SK-N-SH (cell line): ENCODE measurements at regions not wholly inside any gene's neighbourhood (a gene's known extent, or its start where the extent isn't known, plus 50 kb on each side); places are given as distances from the start of the nearest gene placed in this dataset.

Experiments used
- CTCF ChIA-PET: fragments of 300-600, 350-600 bp; formaldehyde crosslinking; extraction: SDS; loops from one replicate; lab custom pipeline; 2021; lab: Yijun Ruan, JAX
- POLR2A ChIA-PET: fragments of 350-600 bp; sonication (Branson Sonifier 250); formaldehyde crosslinking; extraction: SDS; loops from one replicate; lab custom pipeline; 2020; ENCODE audit warnings: antibody characterized with exemption, inconsistent platforms; lab: Yijun Ruan, JAX
- DNase-seq: peaks from one replicate; pipeline ENCODE4 v3.0.0; 2012
- H2AFZ ChIP-seq: fragments of 200-600 bp; sonication (generic); 2 replicates; pipeline ENCODE4 v1.8.1; 2016; ENCODE audit warnings: antibody characterized with exemption, mild to moderate bottlenecking, low read depth
- H3F3A ChIP-seq: fragments of 200-600 bp; sonication (generic); replicated peaks from 2 replicates; pipeline ENCODE3; 2016; ENCODE audit warnings: antibody characterized with exemption, mild to moderate bottlenecking; ENCODE audit not compliant: insufficient read depth
- H3K27ac ChIP-seq, 2 experiments: fragments of 200-500 bp in 1 of 2; fragments of 200-600 bp in 1 of 2; sonication (Bioruptor generic) in 1 of 2; sonication (generic), shearing (Covaris generic) in 1 of 2; 2 replicates each; pipeline versions ENCODE4 v1.5.1 to v1.6.1; 2014 to 2016; ENCODE audit warnings: low read depth in 2 of 2, inconsistent platforms in 1 of 2, low read length in 1 of 2, mild to moderate bottlenecking in 1 of 2, mixed read lengths in 1 of 2
- H3K27me3 ChIP-seq: fragments of 200-600 bp; sonication (generic), shearing (Covaris generic); 2 replicates; pipeline ENCODE4 v1.6.1; 2016; ENCODE audit warnings: mixed run types; ENCODE audit not compliant: insufficient read depth
- H3K36me3 ChIP-seq, 2 experiments: fragments of 200-500 bp in 1 of 2; fragments of 200-600 bp in 1 of 2; sonication (Bioruptor generic) in 1 of 2; sonication (generic) in 1 of 2; replicated peaks in 1 of 2; 2 replicates each; pipeline versions ENCODE3 to v1.5.1; 2014 to 2016; ENCODE audit warnings: low read length in 1 of 2, mild to moderate bottlenecking in 1 of 2; ENCODE audit not compliant: insufficient read depth in 2 of 2, control insufficient read depth in 1 of 2
- H3K4me1 ChIP-seq, 2 experiments: fragments of 200-500 bp in 1 of 2; fragments of 200-600 bp in 1 of 2; sonication (Bioruptor generic) in 1 of 2; sonication (generic), shearing (Covaris generic) in 1 of 2; 2 replicates each; pipeline versions ENCODE4 v1.5.1 to v1.6.1; 2014 to 2016; ENCODE audit warnings: low read depth in 1 of 2, low read length in 1 of 2, mixed run types in 1 of 2; ENCODE audit not compliant: insufficient read depth in 2 of 2, control insufficient read depth in 1 of 2
- H3K4me2 ChIP-seq: fragments of 200-600 bp; sonication (generic), shearing (Covaris generic); 2 replicates; pipeline ENCODE4 v1.6.1; 2017; ENCODE audit warnings: mixed run types
- H3K4me3 ChIP-seq, 2 experiments: fragments of 200-500 bp in 1 of 2; fragments of 200-600 bp in 1 of 2; sonication (Bioruptor generic) in 1 of 2; sonication (generic), shearing (Covaris generic) in 1 of 2; 2 replicates each; pipeline versions ENCODE4 v1.5.1 to v1.8.1; 2014 to 2016; ENCODE audit warnings: low read depth in 2 of 2, inconsistent platforms in 1 of 2, low read length in 1 of 2, mild to moderate bottlenecking in 1 of 2, mixed read lengths in 1 of 2, moderate library complexity in 1 of 2
- H3K79me2 ChIP-seq: fragments of 200-600 bp; sonication (generic); 2 replicates; pipeline ENCODE4 v1.8.1; 2017; ENCODE audit warnings: mild to moderate bottlenecking; ENCODE audit not compliant: insufficient read depth
- H3K9ac ChIP-seq: fragments of 200-600 bp; sonication (generic); 2 replicates; pipeline ENCODE4 v1.6.1; 2017; ENCODE audit warnings: mixed run types
- H3K9me2 ChIP-seq: fragments of 200-600 bp; sonication (generic); 2 replicates; pipeline ENCODE4 v1.6.1; 2017; ENCODE audit warnings: mixed run types
- H3K9me3 ChIP-seq: fragments of 200-600 bp; sonication (generic); 2 replicates; pipeline ENCODE4 v1.6.1; 2017; ENCODE audit warnings: mixed run types, mild to moderate bottlenecking, moderate library complexity
- H4K20me1 ChIP-seq: fragments of 200-600 bp; sonication (generic); 2 replicates; pipeline ENCODE4 v1.6.1; 2017; ENCODE audit warnings: mild to moderate bottlenecking, mixed run types; ENCODE audit not compliant: insufficient read depth
- CHD2 ChIP-seq: fragments of 150-350 bp; IDR thresholded peaks from 2 replicates; pipeline ENCODE4 v1.6.1; 2018; ENCODE audit warnings: low read length; ENCODE audit not compliant: partially characterized antibody
- ELF1 ChIP-seq: IDR thresholded peaks from 2 replicates; pipeline ENCODE4 v1.4.0; 2012
- EZH2phosphoT487 ChIP-seq: fragments of 200-600 bp; sonication (generic); IDR thresholded peaks from 2 replicates; pipeline ENCODE4 v1.6.1; 2017; ENCODE audit warnings: low read depth, mixed run types, mild to moderate bottlenecking, antibody characterized with exemption, moderate library complexity, borderline replicate concordance
- FOXJ3 ChIP-seq: sonication (generic); formaldehyde crosslinking; IDR thresholded peaks from 2 replicates; pipeline ENCODE4 v1.5.1; 2020; ENCODE audit warnings: mild to moderate bottlenecking, missing genetic modification reagents
- FOXM1 ChIP-seq: IDR thresholded peaks from 2 replicates; pipeline ENCODE4 v1.4.0; 2012; ENCODE audit warnings: low read depth, mild to moderate bottlenecking
- JUND ChIP-seq: IDR thresholded peaks from 2 replicates; pipeline ENCODE4 v1.4.0; 2012
- NFIC ChIP-seq: IDR thresholded peaks from 2 replicates; pipeline ENCODE4 v1.4.0; 2012; ENCODE audit warnings: borderline replicate concordance
- PBX3 ChIP-seq: IDR thresholded peaks from 2 replicates; pipeline ENCODE4; 2012
- RAD21 ChIP-seq: IDR thresholded peaks from 2 replicates; pipeline ENCODE4 v1.6.1; 2012; ENCODE audit warnings: mild to moderate bottlenecking, low read length
- RCOR1 ChIP-seq: fragments of 150-350 bp; IDR thresholded peaks from 2 replicates; pipeline ENCODE4 v1.6.1; 2017; ENCODE audit warnings: antibody characterized with exemption, low read length
- RFX5 ChIP-seq: IDR thresholded peaks from 2 replicates; pipeline ENCODE4 v1.6.1; 2012; ENCODE audit warnings: mild to moderate bottlenecking, improper control_type of control experiment, low read length
- SIN3A ChIP-seq: IDR thresholded peaks from 2 replicates; pipeline ENCODE4 v1.6.1; 2012; ENCODE audit warnings: low read depth, mild to moderate bottlenecking, low read length, moderate library complexity, borderline replicate concordance
- TAF1 ChIP-seq: IDR thresholded peaks from 2 replicates; pipeline ENCODE4 v1.6.1; 2012; ENCODE audit warnings: low read depth, mild to moderate bottlenecking, low read length, moderate library complexity, borderline replicate concordance
- TCF12 ChIP-seq: IDR thresholded peaks from 2 replicates; pipeline ENCODE4 v1.4.0; 2012
- TEAD4 ChIP-seq: IDR thresholded peaks from 2 replicates; pipeline ENCODE4 v1.4.0; 2012; ENCODE audit warnings: mild to moderate bottlenecking, borderline replicate concordance; ENCODE audit not compliant: insufficient read depth
- ZBTB33 ChIP-seq: IDR thresholded peaks from 2 replicates; pipeline ENCODE4 v1.4.0; 2012; ENCODE audit warnings: low read depth, borderline replicate concordance
- WGBS: methylation state at CpG from one replicate; pipeline ENCODE4 v1.1.6; 2017; ENCODE audit warnings: low lambda C conversion rate; 5-methylcytosine and 5-hydroxymethylcytosine counted together
- TF ChIP-seq, protein P1 (sequence below): IDR thresholded peaks from 2 replicates; pipeline ENCODE4 v1.6.1; 2012; ENCODE audit warnings: mild to moderate bottlenecking, low read depth, low read length, moderate library complexity
- TF ChIP-seq, protein P2 (sequence below): fragments of 150-350 bp; IDR thresholded peaks from 2 replicates; pipeline ENCODE4 v1.6.1; 2017; ENCODE audit warnings: antibody characterized with exemption, low read length, low read depth, borderline replicate concordance

GRCh38 chr12:22899184-22899583 is 274.2 kb downstream of the ETNK1 start:
- CTCF ChIA-PET = no interaction called here
- POLR2A ChIA-PET = no interaction called here
- Histone ChIP-seq H3K4me3 (no peak overlapping the region), H3K9ac (no peak overlapping the region), H3K79me2 (no peaks in the 10 kb centered on the region), H3K9me3 (no peaks in the 10 kb centered on the region), H3K4me2 (no peak overlapping the region), H3K27me3 (no peaks in the 10 kb centered on the region), H3K9me2 (no peaks in the 10 kb centered on the region), H3K4me1 (no peaks in the 10 kb centered on the region), H3F3A (no peaks in the 10 kb centered on the region), H4K20me1 (no peaks in the 10 kb centered on the region), H3K36me3 (no peaks in the 10 kb centered on the region), H3K27ac (no peak overlapping the region), H2AFZ (no peak overlapping the region)
- TF ChIP-seq TCF12 (no peak), RFX5 (no peak), JUND (no peak), NFIC (no peak), RAD21 (no peak), FOXM1 (no peak), SIN3A (no peak), ZBTB33 (no peak), CHD2 (no peak), TAF1 (no peak), TEAD4 (no peak), EZH2phosphoT487 (no peak), FOXJ3 (CRISPR knock-in tag) (no peak), ELF1 (no peak), PBX3 (no peak), RCOR1 (no peak)
- TF ChIP-seq, protein P1, sequence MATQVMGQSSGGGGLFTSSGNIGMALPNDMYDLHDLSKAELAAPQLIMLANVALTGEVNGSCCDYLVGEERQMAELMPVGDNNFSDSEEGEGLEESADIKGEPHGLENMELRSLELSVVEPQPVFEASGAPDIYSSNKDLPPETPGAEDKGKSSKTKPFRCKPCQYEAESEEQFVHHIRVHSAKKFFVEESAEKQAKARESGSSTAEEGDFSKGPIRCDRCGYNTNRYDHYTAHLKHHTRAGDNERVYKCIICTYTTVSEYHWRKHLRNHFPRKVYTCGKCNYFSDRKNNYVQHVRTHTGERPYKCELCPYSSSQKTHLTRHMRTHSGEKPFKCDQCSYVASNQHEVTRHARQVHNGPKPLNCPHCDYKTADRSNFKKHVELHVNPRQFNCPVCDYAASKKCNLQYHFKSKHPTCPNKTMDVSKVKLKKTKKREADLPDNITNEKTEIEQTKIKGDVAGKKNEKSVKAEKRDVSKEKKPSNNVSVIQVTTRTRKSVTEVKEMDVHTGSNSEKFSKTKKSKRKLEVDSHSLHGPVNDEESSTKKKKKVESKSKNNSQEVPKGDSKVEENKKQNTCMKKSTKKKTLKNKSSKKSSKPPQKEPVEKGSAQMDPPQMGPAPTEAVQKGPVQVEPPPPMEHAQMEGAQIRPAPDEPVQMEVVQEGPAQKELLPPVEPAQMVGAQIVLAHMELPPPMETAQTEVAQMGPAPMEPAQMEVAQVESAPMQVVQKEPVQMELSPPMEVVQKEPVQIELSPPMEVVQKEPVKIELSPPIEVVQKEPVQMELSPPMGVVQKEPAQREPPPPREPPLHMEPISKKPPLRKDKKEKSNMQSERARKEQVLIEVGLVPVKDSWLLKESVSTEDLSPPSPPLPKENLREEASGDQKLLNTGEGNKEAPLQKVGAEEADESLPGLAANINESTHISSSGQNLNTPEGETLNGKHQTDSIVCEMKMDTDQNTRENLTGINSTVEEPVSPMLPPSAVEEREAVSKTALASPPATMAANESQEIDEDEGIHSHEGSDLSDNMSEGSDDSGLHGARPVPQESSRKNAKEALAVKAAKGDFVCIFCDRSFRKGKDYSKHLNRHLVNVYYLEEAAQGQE = no peak
- TF ChIP-seq, protein P2, sequence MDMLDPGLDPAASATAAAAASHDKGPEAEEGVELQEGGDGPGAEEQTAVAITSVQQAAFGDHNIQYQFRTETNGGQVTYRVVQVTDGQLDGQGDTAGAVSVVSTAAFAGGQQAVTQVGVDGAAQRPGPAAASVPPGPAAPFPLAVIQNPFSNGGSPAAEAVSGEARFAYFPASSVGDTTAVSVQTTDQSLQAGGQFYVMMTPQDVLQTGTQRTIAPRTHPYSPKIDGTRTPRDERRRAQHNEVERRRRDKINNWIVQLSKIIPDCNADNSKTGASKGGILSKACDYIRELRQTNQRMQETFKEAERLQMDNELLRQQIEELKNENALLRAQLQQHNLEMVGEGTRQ = no peak
- no peak for DNase-seq
- 56% methylated on average over 4 of the region's 4 CpGs for WGBS
